HL-60 (cell line): ENCODE measurements at regions not wholly inside any gene's neighbourhood (a gene's known extent, or its start where the extent isn't known, plus 50 kb on each side); places are given as distances from the start of the nearest gene placed in this dataset.

Experiments
- DNase-seq, 2 experiments: peaks; one replicate each; pipeline ENCODE4 v3.0.0-alpha.2; 2010 to 2020; ENCODE audit warnings: low read depth in 1 of 2, low spot score in 1 of 2
- H3K27ac ChIP-seq: fragments of 250-450 bp; sonication (Bioruptor Pico); replicated peaks from 2 replicates; pipeline ENCODE4 v1.5.1; 2020; ENCODE audit warnings: mild to moderate bottlenecking, moderate library complexity
- H3K27me3 ChIP-seq: fragments of 250-450 bp; sonication (Bioruptor Pico); 2 replicates; pipeline ENCODE4 v1.5.1; 2021; ENCODE audit warnings: mild to moderate bottlenecking, moderate library complexity; ENCODE audit not compliant: insufficient read depth, poor library complexity, severe bottlenecking
- H3K4me3 ChIP-seq: replicated peaks from 2 replicates; pipeline ENCODE4 v1.5.1; 2011; ENCODE audit warnings: mild to moderate bottlenecking, control low read depth, low read length; ENCODE audit not compliant: insufficient read depth
- GABPA ChIP-seq: IDR thresholded peaks from 2 replicates; pipeline ENCODE4 v1.6.1; 2012; ENCODE audit warnings: low read depth
- POLR2AphosphoS5 ChIP-seq: IDR thresholded peaks from 2 replicates; pipeline ENCODE4 v1.6.1; 2012; ENCODE audit warnings: low read depth
- REST ChIP-seq: IDR thresholded peaks from 2 replicates; pipeline ENCODE4 v1.6.1; 2012; ENCODE audit warnings: low read depth; ENCODE audit not compliant: insufficient replicate concordance
- SPI1 ChIP-seq: IDR thresholded peaks from 2 replicates; pipeline ENCODE4 v1.6.1; 2012; ENCODE audit warnings: low read depth, mild to moderate bottlenecking, borderline replicate concordance
- TF ChIP-seq, protein P1 (sequence below): IDR thresholded peaks from one replicate; pipeline ENCODE4 v1.5.1; 2011; ENCODE audit warnings: low read length, control low read depth, inconsistent platforms; ENCODE audit not compliant: insufficient read depth

DNA sequence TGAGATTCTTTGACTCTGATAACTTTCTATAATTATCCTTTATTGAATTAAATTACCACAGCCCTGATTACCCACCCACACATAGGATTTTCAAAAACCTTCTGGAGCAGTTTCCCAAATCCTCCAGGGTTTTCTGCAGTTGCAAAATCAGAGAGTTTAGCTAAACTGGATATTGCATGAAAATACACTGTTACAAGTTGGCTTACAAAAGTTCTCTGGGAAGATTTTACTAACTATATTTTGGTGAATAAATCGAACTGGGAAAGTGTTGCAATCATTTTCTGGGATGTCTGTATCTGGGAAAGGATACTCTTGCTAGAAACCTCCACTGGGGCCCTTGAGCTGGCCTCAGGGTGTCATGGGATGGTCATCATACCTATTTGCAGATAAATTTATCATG lies 97.6 kb upstream of the STMND1 start:
- no peak for DNase-seq
- H3K4me3 ChIP-seq: no peak overlapping the region
- no peaks in the 10 kb centered on the region for H3K27me3 ChIP-seq
- TF ChIP-seq, protein P1, sequence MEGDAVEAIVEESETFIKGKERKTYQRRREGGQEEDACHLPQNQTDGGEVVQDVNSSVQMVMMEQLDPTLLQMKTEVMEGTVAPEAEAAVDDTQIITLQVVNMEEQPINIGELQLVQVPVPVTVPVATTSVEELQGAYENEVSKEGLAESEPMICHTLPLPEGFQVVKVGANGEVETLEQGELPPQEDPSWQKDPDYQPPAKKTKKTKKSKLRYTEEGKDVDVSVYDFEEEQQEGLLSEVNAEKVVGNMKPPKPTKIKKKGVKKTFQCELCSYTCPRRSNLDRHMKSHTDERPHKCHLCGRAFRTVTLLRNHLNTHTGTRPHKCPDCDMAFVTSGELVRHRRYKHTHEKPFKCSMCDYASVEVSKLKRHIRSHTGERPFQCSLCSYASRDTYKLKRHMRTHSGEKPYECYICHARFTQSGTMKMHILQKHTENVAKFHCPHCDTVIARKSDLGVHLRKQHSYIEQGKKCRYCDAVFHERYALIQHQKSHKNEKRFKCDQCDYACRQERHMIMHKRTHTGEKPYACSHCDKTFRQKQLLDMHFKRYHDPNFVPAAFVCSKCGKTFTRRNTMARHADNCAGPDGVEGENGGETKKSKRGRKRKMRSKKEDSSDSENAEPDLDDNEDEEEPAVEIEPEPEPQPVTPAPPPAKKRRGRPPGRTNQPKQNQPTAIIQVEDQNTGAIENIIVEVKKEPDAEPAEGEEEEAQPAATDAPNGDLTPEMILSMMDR: no peak
- TF ChIP-seq SPI1: no peak
- H3K27ac ChIP-seq: no peak overlapping the region

GRCh38 chr6:17002123-17002522 lies 99.7 kb upstream of the STMND1 start:
- Histone ChIP-seq H3K27me3 (no peaks in the 10 kb centered on the region), H3K4me3 (no peak overlapping the region), H3K27ac (no peak overlapping the region)
- no peak for DNase-seq
- no peak for TF ChIP-seq POLR2AphosphoS5
- no peak for TF ChIP-seq GABPA
- TF ChIP-seq, protein P1: no peak
- no peak for TF ChIP-seq SPI1
- no peak for TF ChIP-seq REST

DNA sequence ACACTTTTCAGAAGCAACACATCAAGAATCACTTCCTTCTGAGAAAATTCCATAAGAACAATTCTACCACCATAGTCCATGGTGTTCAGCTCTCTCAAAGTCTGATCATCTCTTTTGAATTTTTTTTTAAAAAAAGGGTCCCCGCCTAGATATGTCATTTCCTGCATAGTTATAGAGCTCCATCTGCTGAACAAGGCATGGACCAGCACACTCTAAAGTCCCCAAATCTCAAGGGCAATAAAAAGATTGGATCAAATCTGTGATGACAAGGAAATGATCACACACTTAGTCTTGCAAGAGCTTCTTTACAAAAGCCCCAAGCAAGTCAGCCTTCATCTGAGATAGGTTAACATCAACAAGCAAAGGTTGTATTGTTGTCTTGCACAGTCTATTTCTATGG lies 100.7 kb upstream of the STMND1 start:
- no peak for DNase-seq
- TF ChIP-seq GABPA: no peak
- TF ChIP-seq, protein P1: no peak
- TF ChIP-seq POLR2AphosphoS5: no peak
- TF ChIP-seq REST: no peak
- TF ChIP-seq SPI1: no peak
- Histone ChIP-seq H3K27me3 (no peaks in the 10 kb centered on the region), H3K4me3 (no peak overlapping the region), H3K27ac (no peak overlapping the region)
